ENCODE measurements at regions not wholly inside any gene's neighbourhood (a gene's known extent, or its start where the extent isn't known, plus 50 kb on each side); places are given as distances from the start of the nearest gene placed in this dataset.

GRCh38 chr5:33194914-33195313 lies 245.9 kb upstream of the TARS1 start:
- no peak for TF ChIP-seq POLR2A (IDR thresholded peaks at IDR 0.05)
- no peak for TF ChIP-seq CTCF (IDR thresholded peaks at IDR 0.05 in 4 of 5, conservative IDR thresholded peaks at IDR 0.05 in 1 of 5)
